Stimulated activated CD8-positive, alpha-beta memory T cell treated with anti-CD3 and anti-CD28 coated beads, Interleukin-12 subunit alpha, Interleukin-12 subunit beta, amount 100 ng/mL, for 1 hour (primary cell): ENCODE measurements at regions not wholly inside any gene's neighbourhood (a gene's known extent, or its start where the extent isn't known, plus 50 kb on each side); places are given as distances from the start of the nearest gene placed in this dataset.

Source experiments
- DNase-seq: peaks from one replicate; pipeline ENCODE4 v3.0.0-alpha.2; 2020; ENCODE audit warnings: low read depth

DNA sequence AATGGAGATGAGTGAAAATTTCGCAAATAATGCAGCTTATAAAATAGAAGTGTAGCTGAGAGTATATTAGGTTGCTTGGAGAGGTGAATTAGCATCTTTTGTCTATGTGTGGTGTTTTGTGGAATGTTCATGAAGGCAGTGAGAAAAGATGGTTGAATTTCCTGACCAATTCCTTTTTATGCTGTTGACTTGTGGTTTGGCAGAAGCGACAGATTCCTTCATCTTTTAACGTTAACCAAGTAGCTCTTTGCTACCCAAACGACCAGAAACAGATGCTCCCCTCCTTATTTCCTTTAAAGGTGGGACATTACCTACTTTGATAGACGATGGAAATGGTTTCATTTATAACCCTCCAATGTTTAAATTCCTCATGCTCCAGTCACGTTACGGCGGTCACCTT, 390.5 kb downstream of the QKI start:
- DNase-seq: no peak

DNA sequence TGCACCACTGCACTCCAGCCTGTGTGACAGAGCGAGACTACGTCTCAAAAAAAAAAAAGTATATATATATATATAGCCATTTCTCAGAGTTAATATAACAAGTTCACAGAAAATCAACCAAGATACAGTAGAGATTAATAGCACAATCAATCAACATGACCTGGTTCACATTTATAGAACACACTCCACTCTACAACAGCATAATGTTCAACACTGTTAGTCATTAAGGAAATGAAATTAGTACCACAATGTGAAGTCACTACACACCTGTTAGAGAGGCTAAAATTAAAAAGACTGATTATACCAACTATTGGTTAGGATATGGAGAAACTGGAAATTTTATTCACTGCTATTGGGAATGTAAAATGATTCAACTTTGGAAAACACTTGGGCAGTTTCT, 387.7 kb downstream of the QKI start:
- DNase-seq: no peak

DNA sequence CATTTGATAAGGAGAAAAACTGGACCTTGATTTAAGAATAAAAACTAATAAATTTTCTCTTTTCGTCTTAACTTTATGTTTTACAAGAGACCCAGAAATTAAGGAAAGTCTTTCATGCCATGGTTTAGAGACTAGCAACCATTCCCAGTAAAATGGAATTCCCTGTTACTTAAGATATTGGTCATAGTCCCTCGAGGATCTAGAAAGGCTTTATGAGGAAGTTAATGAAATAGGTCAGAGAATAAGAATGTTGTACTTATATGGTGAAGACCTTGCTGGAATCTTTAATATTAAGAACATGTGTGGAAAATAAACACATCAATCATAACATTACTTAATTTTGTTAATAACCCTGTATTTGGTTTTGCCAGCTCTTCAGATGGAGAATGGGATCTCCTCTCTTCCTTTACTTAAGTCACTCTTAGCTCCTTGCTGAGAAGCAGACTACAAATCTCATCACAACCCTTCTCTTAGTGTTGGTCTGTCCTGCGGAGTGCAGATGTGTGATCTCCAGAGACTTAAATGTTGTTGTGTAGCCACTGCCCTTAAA, 382.9 kb downstream of the QKI start:
- DNase-seq: no peak

DNA sequence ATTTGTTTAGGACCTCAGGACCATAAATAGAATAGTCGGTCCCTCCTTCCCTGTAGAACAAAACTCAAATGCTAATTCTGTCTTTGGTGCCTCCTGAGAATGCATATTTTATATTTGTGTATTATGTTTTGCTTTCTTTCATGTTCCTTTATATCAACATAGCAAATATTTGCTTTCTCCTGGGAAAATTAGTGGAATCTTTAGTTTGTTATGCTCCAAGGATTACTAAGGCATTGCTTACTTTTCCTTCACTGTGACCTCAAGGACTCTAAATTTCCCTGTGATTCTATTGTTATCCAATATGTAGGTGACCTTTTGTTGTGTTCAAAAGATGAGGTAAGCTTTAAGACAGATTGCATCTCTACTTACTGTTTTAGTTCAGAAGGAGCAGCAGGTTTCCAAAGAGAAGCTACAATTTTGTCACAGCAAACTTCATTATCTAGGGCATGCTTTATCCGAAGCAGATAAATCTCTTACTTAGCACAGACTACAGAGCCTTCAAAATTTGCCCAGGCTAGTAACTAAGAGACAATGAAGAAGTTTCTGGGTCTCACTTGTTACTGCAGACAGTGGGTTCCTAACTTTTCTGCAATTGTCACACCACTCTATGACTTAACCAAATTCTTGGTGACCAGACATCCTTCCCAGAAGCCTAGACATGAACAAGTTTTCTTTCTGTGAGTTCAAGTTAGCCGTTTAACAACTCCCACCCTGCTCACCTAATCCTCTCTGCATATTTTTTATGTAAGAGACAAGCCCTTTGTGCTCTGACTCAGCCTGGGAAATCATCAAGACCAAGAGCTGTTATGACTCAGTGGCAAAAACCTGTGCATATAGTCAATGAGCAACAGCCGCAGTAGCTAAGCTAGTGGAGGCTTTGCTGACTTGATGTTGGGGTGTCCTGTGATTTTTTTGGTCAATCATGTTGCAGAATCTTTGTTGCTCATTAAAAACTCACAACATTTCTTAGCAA, 378.8 kb downstream of the QKI start:
- DNase-seq: no peak

DNA sequence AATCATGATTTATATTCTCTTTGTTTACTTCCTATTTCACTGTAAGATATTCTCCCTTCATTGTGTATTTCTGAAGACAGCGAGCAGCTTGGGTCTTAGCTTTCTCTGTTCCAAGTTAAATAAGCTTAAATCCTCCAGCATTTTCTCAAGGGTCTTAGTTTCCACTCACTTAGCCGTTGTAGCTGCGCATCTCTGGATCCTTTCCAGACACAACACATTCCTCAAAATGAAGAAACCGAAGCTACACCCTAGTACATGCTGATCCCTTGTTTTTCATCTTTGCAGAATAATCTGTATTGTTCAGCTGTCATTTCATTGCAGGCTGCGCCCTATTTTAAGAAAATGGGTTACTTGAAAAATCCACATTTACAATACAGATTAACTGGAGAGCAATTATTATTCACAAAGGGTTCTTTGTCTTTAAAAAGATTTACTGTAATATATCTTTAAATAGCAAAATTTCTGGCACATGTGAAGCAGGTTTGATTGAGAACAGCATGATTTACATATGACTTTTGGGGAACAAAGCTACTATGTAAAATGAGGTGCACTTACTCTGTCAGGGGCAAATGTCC, 375.8 kb downstream of the QKI start:
- DNase-seq: no peak

DNA sequence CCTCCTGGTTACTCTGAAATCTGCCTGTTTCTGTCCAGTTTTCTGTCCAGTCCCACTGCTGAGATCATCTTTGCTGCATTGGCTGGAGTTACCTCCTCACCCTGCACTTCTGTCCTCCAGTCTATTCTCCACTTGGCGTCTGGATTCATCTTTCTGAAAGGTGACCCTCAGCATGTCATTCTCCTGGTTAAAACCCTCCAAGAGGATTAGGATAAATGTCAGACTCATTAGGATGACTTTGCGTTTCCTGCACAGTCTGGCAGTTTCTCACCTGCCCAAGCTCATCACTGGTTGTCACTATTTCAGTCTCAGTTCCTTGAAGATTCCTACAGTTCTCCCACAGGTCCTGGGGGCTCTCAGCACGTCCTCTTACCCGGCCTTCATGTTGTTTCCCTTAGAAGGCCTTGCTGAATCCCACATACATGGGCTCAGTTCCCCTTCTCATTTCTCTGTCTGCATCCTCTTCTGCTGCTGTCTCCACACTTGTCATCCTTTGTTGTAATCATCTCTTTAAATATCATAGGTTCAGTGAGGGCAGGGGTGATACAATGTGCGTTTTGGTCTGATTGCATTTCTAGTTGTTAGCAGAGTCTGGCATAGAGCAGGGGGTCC, 374.8 kb downstream of the QKI start:
- no peak for DNase-seq

DNA sequence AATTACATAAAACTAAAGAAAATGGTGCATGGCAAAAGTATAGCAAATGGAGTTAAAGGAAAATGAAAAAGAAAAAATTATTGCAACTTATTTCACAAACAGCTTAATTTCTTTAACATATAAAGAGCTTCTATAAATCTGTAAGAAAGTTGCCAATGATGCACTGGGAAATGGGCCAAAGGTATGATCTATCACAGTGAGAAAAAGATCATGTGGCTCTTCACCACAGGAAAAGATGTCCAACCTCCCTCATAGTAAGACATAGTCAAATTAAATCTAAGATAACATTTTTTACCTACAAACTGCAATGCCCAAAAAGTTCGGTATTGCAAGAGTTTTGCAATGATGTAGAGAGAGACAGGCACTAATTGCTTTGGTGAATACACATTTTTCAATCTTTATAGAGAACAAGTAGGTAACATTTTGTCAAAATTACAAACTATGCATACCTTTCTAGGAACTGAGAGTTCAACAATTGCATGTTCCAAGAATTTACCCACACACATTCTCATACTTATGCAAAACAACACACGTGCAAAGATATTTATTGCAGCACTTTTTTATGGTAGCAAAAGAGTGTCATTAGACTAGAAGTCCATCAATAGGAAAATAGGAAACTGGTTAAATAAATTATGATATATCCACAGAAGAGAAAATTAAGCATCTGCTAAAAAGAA, 372.6 kb downstream of the QKI start:
- no peak for DNase-seq

DNA sequence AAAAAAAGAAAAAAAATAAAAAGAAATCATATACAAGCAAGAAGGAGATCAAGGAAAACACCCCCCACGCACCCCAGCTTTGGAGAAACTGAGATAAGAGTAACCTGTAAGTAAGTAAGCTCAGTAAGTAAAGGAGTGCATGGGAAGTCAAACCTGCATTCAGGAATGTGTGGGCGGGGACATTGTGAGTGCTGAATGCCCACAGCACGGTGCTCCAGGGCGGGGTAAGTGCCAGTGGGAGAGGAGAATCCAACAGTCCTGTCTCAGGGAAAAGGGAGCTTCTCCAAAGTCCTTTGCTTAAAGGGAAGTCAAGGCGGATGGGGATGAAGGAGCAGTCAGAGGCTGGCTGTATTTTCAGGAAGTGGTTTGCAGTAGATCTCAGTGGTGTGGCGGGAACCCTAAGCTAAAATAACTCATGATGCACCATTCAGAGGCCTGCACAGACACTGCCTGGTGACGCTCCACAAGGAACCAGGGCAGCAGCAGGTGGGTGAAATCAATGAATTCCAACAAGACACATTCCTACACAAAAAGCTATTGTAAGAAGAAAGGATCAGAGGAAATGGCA, 368.0 kb downstream of the QKI start:
- no peak for DNase-seq

DNA sequence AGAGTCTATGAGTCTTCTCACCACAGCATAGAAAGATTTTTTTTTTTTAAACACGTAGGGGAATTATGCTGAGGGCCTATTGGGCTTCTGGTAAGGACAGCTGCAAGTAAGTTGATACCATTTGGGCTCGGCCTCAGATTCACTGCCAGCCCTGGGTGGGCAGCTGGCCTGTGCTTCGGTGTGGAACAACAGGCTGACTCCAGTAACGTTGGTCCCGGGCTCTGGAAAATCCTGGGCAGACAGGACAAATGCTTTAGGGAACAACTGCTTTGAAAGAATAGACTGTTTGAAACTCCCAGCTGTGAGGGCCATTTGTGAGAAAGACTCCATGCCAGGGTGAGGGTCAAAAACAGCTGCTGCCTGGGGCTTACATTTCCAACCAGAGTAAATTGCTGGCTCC, 366.5 kb downstream of the QKI start:
- no peak for DNase-seq

DNA sequence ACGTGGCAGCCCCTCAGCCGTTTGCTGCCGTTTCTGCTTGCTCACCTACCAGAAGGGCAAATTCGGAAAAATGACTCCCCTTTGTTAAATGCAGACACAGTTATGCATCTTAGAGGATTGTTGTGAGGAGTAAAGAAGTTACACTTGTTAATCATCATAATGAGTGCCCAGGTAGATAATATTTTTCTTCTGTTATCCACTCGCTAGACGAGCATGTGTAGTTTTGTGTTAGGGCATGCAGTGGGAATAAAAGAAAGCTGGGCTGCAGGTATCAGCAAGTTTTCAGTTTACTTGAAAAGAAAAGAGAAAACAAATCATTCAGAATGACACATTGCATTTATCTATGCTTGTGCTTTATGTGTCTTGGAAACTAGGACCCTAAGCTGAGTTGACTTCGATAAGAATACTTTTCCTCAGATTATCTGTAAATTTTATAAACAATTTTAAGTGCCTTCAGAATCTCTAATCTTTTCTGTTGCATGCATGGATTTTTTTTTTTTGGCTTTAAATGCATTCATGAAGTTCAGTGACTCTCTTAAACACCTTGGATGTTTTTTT, 365.3 kb downstream of the QKI start:
- no peak for DNase-seq

DNA sequence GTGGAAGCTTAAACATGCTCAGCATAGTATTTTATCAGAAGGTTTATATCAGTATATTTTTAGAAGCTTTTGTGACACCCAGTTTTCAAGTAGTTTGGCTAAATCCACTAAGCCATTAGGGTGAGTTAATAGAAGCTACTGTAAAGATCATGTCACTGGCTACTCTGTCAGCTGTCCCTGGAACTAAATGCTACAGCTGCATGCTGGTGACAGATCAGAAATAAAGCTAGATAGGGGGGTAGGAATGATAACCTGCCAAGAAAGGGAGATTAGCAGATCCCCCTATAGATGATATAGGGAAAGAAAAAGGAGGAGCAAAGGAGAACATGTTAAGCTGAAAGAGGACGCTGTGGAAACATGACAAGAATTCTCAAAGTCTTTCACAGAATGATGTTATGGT, 363.2 kb downstream of the QKI start:
- DNase-seq: no peak

DNA sequence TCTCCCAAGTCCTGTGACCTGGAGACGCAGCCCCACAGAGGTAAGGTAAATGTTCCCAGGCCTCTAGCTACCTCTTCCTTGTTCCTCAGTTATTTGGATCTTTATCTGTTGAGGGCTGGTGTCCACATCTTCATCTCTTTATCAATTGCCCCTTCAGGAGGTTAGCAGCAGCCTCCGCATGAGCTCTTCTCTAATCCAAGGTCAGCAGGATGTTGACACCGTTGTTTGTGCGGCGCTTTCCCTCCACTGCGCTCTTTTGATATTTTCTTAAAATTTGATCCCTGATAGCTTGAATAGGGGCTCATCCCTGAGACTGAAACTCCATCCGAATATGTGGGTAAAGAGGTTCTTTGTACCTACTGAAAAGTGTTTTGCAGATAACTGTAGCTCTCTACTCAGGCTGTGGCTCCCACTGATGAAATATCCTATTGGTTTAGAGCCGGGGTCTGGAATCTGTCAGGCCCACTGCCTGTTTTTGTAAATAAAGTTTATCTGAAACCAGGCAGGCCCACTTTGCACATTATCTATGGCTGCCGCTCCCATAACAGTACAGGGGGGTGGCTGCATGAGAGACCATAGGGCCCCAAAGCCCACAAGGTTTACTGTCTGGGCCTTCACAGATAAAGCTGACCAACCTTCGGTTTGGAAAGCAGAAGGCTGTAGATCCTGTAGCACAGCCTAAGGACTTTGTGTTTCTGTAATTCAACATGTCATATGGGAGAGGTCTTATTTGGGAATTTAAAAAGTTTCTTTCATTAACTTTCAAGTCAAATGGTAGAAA, 362.6 kb downstream of the QKI start:
- no peak for DNase-seq

DNA sequence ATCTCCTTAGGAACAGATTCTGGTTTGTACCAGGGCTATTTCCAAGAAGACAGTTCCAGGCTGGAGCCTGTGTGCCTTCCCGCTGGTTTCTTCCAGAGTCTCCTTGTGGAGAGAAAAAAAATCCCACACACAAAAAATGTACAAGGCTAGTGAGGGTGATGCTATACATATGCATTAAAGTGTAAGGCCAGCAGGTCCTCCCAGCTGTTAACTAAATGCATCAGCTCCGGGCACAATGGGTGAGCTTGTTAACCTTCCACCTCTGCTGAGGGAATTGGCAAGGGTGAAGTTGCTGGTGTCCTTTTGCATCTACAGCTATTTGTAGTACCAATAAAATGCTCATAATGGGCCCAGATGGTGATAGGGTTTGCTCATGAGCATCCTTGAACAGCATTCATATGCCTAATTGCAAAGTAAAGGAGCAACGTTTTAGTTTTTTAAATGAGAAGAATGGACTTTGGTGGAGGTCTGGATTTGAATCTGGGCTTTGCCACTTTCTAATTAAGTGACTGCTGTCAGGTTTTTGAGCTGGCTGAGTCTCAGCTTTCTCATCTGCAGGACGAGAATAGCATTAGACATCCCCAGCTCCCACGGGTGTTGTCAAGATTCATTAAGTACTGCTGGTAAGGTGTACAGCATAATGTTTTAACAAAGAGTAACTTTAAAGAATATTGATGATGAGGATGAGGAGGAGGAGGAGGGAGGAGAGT, 361.8 kb downstream of the QKI start:
- no peak for DNase-seq

DNA sequence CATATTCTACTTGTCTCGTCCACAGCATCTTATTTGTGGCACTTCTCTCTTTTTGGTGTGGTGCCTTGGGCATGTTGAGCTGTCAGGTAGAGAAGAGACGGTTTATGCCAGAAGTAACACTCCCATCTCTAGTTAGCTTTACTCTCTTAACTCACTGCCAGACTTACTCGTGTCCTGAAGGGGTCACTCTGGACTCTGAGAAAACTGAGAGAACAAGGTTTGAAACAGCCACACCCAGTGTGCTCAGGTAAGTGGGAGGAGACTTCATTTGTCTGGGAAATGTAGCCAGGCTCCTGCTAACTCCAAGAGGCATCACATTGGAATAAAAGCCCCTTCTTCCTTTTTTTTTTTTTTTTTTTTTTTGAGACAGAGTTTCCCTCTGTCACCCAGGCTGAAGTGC, 360.8 kb downstream of the QKI start:
- DNase-seq: no peak

DNA sequence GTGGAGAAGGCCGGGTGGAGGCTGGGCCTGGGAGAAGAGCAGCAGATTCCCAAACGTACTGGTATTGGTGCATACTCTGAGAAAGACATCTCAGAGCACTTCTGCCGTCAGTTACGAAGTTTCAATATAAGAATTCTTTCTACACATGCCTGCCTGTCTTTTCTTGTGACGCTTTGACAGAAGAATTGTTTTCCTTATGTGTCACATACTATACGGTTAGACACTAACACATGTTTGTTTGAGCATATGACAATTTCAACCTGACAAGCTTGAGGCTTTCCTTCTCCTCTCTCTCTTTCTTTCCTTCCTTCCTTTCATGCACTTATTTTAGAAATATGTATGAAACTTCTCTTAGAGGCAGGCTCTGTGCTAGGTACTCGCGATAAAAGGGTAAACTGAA, 360.0 kb downstream of the QKI start:
- DNase-seq: no peak

DNA sequence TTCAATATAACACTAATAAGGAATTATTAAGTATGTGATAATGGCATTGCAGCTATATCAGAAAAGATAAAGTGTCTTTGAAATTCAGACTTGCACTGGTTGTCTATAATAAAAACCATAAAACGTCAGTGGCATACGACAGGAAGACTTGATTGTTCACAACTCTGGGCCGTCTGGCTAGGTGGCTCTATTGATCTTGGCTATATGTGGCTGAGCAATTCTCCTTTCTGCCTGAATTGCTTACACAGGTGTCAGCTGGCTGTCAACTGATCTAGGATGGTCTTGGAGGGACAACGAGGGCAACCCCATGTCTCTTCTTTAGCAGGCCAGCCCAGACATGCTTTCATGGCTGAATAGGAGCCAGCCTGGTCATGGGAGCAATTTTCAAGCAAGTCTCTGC, 359.1 kb downstream of the QKI start:
- no peak for DNase-seq

DNA sequence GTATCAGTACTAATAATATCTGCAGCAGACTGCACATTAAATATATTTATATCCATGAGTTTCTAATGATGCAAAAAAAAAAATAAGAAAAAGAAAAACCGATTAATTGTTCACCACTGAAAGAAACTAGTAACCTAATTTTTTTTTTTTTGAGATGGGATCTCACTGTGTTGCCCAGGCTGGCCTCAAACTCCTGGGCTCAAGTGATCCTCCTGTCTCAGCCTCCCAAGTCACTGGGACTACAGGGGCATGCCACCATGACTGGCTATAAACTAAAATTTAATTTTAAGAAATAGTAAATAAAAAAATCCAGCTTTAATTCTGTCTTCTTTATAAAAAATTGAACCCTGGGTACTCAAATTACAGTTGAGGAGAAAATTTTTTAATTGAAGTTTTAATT, 358.2 kb downstream of the QKI start:
- DNase-seq: no peak

DNA sequence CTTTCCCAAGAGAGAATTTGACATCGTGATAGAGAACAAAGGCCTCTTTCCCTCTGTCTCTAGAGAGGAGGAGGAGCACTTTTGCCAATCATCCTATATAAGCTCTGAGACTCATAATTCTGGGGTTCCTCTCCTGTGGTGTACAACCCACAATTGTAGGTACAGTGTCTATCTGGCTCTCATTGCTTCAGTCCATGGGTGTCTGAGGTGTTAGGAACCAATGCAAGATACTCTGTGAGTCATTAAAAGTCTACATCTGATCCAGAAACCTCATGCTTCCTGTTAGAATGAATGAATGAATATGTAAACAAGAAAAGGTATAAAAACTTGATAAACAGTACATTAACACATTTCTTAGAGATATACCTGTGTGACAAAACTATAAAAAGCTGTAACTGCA, 356.7 kb downstream of the QKI start:
- DNase-seq: no peak

DNA sequence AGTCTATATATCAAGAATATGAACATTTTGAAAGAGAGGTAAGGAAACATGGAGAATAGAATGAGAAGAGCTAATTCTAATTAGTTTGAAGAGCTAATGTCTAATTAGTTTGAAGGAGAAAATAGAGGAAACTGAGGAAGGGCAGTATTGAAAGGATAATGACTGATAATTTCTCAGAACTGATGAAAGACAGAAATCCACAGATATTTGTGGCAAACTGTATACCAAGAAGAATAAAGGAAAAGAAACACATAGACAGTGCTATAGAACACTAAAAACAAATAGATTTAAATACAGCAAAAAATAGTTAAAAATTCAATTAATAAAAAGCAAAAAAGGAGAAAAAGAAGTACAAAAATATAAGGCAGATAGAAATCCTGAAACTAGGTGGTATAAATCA, 354.4 kb downstream of the QKI start:
- DNase-seq: no peak

DNA sequence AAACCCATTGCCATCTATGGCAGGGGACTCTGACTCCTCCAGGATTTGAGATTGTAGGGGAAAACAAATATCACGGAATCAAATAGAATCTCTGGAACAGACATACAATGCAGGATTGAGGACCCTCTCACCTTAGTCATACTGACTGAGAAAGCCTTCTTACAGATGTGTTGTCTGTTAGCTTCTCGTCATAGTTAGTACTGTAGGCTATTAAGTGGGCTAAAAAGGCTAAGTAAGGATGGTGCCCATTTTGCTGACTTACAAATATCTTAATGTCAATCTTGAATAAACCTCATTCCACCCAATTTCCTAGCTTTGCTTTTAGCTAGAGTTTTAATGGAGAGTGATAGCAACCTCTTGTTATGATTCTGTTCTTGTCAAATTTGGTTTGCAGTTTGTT, 352.4 kb downstream of the QKI start:
- no peak for DNase-seq
